ENCODE measurements at regions not wholly inside any gene's neighbourhood (a gene's known extent, or its start where the extent isn't known, plus 50 kb on each side); places are given as distances from the start of the nearest gene placed in this dataset.

GRCh38 chr4:164440199-164440598 is 313.7 kb upstream of the SMIM31 start:
- 67% methylated on average over 1 of the region's 1 CpG for WGBS
- Histone ChIP-seq H3K9me3 (no peaks in the 10 kb centered on the region), H3K4me3 (no peak overlapping the region), H3K36me3 (no peaks in the 10 kb centered on the region), H3K4me1 (no peaks in the 10 kb centered on the region), H3K27ac (no peak overlapping the region), H3K27me3 (no peaks in the 10 kb centered on the region)
- TF ChIP-seq POLR2AphosphoS5 (IDR thresholded peaks at IDR 0.05) (no peak), CTCF (IDR thresholded peaks at IDR 0.05) (no peak)
- no peak for DNase-seq (ENCODE audit: low spot score in 2 of 2)

- no peaks in the 10 kb centered on the region for H3K4me1 ChIP-seq
- TF ChIP-seq POLR2A (IDR thresholded peaks at IDR 0.05), result no peak
- no peak for TF ChIP-seq EP300 (IDR thresholded peaks at IDR 0.05)
- no peak for TF ChIP-seq POLR2AphosphoS5 (IDR thresholded peaks at IDR 0.05)
- TF ChIP-seq CTCF (IDR thresholded peaks at IDR 0.05), result no peak
- no peak for DNase-seq (ENCODE audit: low spot score in 2 of 2)
- H3K9me3 ChIP-seq, result no peaks in the 10 kb centered on the region
- no peaks in the 10 kb centered on the region for H3K27me3 ChIP-seq
- 83% methylated on average over 1 of the region's 1 CpG for WGBS
- no peaks in the 10 kb centered on the region for H3K36me3 ChIP-seq
- no peak overlapping the region for H3K27ac ChIP-seq
- H3K4me3 ChIP-seq, result no peak overlapping the region
Observed at GRCh38 chr4:164441109-164441508, 312.8 kb upstream of the SMIM31 start.

- no peaks in the 10 kb centered on the region for H3K9me3 ChIP-seq
- H3K36me3 ChIP-seq, result no peaks in the 10 kb centered on the region
- H3K4me1 ChIP-seq, result no peaks in the 10 kb centered on the region
- no peak overlapping the region for H3K4me3 ChIP-seq
- no peaks in the 10 kb centered on the region for H3K27me3 ChIP-seq
- no peak for DNase-seq (ENCODE audit: low spot score in 2 of 2)
- TF ChIP-seq POLR2A (IDR thresholded peaks at IDR 0.05), result no peak
- TF ChIP-seq POLR2AphosphoS5 (IDR thresholded peaks at IDR 0.05), result no peak
- TF ChIP-seq CTCF (IDR thresholded peaks at IDR 0.05), result no peak
- TF ChIP-seq EP300 (IDR thresholded peaks at IDR 0.05), result no peak
- H3K27ac ChIP-seq, result no peak overlapping the region
- 36% methylated on average over 3 of the region's 3 CpGs for WGBS
Observed at GRCh38 chr4:164442180-164442579, 311.8 kb upstream of the SMIM31 start.

GRCh38 chr4:164446516-164446915 is 307.4 kb upstream of the SMIM31 start:
- H3K4me1 ChIP-seq, result no peaks in the 10 kb centered on the region
- no peak for DNase-seq (ENCODE audit: low spot score in 2 of 2)

GRCh38 chr4:164461901-164462300 is 292.0 kb upstream of the SMIM31 start:
- no peak overlapping the region for H3K27ac ChIP-seq
- 73% methylated on average over 2 of the region's 2 CpGs for WGBS
- no peaks in the 10 kb centered on the region for H3K36me3 ChIP-seq
- no peak for DNase-seq (ENCODE audit: low spot score in 2 of 2)
- TF ChIP-seq EP300 (IDR thresholded peaks at IDR 0.05), result no peak
- TF ChIP-seq POLR2A (IDR thresholded peaks at IDR 0.05), result no peak
- TF ChIP-seq CTCF (IDR thresholded peaks at IDR 0.05), result no peak
- no peaks in the 10 kb centered on the region for H3K9me3 ChIP-seq
- H3K4me3 ChIP-seq, result no peak overlapping the region
- H3K4me1 ChIP-seq, result no peaks in the 10 kb centered on the region
- no peaks in the 10 kb centered on the region for H3K27me3 ChIP-seq

More at GRCh38 chr4:164446516-164446915, 307.4 kb upstream of the SMIM31 start:
- Histone ChIP-seq H3K27me3 (no peaks in the 10 kb centered on the region), H3K27ac (no peak overlapping the region), H3K9me3 (no peaks in the 10 kb centered on the region), H3K36me3 (no peaks in the 10 kb centered on the region), H3K4me3 (no peak overlapping the region)
- TF ChIP-seq POLR2AphosphoS5 (IDR thresholded peaks at IDR 0.05) (no peak), POLR2A (IDR thresholded peaks at IDR 0.05) (no peak), CTCF (IDR thresholded peaks at IDR 0.05) (no peak), EP300 (IDR thresholded peaks at IDR 0.05) (no peak)

Measured in suprapubic skin (tissue), 4 donors.